GM21576 (cell line): ENCODE measurements at regions not wholly inside any gene's neighbourhood (a gene's known extent, or its start where the extent isn't known, plus 50 kb on each side); places are given as distances from the start of the nearest gene placed in this dataset.

Experiments used
- ATAC-seq: cut with Tn5 transposase; IDR thresholded peaks from one replicate; pipeline ENCODE4 v1.9.1; 2021; ENCODE audit warnings: mild to moderate bottlenecking, moderate library complexity; ENCODE audit not compliant: unreplicated experiment

GRCh38 chr14:54306806-54307205, 90.0 kb upstream of the CDKN3 start:
- ATAC-seq: no peak

GRCh38 chr14:54309615-54310014, 87.2 kb upstream of the CDKN3 start:
- no peak for ATAC-seq

GRCh38 chr14:54310151-54310850, 86.5 kb upstream of the CDKN3 start:
- no peak for ATAC-seq

- ATAC-seq: no peak
These were observed 86.0 kb upstream of the CDKN3 start for GRCh38 chr14:54310851-54311228.

GRCh38 chr14:54312166-54312801, 84.5 kb upstream of the CDKN3 start:
- ATAC-seq: no peak

GRCh38 chr14:54314365-54315104, 82.3 kb upstream of the CDKN3 start:
- ATAC-seq: no peak

- ATAC-seq: no peak
These were observed 80.2 kb upstream of the CDKN3 start for GRCh38 chr14:54316652-54317051.

GRCh38 chr14:54317391-54317790, 79.4 kb upstream of the CDKN3 start:
- ATAC-seq: no peak

- no peak for ATAC-seq
These were observed 74.6 kb upstream of the CDKN3 start for GRCh38 chr14:54322246-54322645.

GRCh38 chr14:54322701-54323337, 74.0 kb upstream of the CDKN3 start:
- ATAC-seq: no peak

GRCh38 chr14:54325766-54326165, 71.0 kb upstream of the CDKN3 start:
- ATAC-seq: no peak

- ATAC-seq: no peak
These were observed 67.6 kb upstream of the CDKN3 start for GRCh38 chr14:54329082-54329695.

GRCh38 chr14:54330876-54331275, 65.9 kb upstream of the CDKN3 start:
- ATAC-seq: no peak

- no peak for ATAC-seq
These were observed 65.3 kb upstream of the CDKN3 start for GRCh38 chr14:54331516-54331915.

GRCh38 chr14:54332490-54332889, 64.3 kb upstream of the CDKN3 start:
- no peak for ATAC-seq

- no peak for ATAC-seq
These were observed 63.3 kb upstream of the CDKN3 start for GRCh38 chr14:54333511-54333910.

GRCh38 chr14:54335569-54336155, 61.1 kb upstream of the CDKN3 start:
- no peak for ATAC-seq

- ATAC-seq: no peak
These were observed 59.5 kb upstream of the CDKN3 start for GRCh38 chr14:54337314-54337713.

GRCh38 chr14:54338696-54339317, 58.0 kb upstream of the CDKN3 start:
- no peak for ATAC-seq

GRCh38 chr14:54339771-54340170, 57.0 kb upstream of the CDKN3 start:
- no peak for ATAC-seq
